BLaER1 treated with 17β-estradiol and CSF1 and Interleukin-3, amounts not matched to agents 10 nM and 100 nM (cell line): ENCODE measurements at regions not wholly inside any gene's neighbourhood (a gene's known extent, or its start where the extent isn't known, plus 50 kb on each side); places are given as distances from the start of the nearest gene placed in this dataset.
A peak's percentile ranks its signal among the peaks of the same experiment; 100 is the strongest.

ENCODE experiments used
- H3K27ac ChIP-seq, 11 experiments: shearing (Covaris generic); formaldehyde crosslinking; 2 replicates each; pipeline ENCODE4 v1.8.1; 2022
- H3K27me3 ChIP-seq, 11 experiments: shearing (Covaris generic); formaldehyde crosslinking; 2 replicates each; pipeline ENCODE4 v1.8.1; 2022
- H3K36me3 ChIP-seq, 11 experiments: shearing (Covaris generic); formaldehyde crosslinking; 2 replicates each; pipeline ENCODE4 v1.8.1; 2022
- H3K4me1 ChIP-seq, 10 experiments: shearing (Covaris generic); formaldehyde crosslinking; 2 replicates each; pipeline ENCODE4 v1.8.1; 2022
- H3K4me2 ChIP-seq, 11 experiments: shearing (Covaris generic); formaldehyde crosslinking; 2 replicates each; pipeline ENCODE4 v1.8.1; 2022
- H3K4me3 ChIP-seq, 10 experiments: shearing (Covaris generic); formaldehyde crosslinking; 2 replicates each; pipeline ENCODE4 v1.8.1; 2022
- H3K9ac ChIP-seq, 11 experiments: shearing (Covaris generic); formaldehyde crosslinking; 2 replicates each; pipeline ENCODE4 v1.8.1; 2022
- H3K9me3 ChIP-seq, 11 experiments: shearing (Covaris generic); formaldehyde crosslinking; replicated peaks in 1 of 11; 2 replicates each; pipeline ENCODE4 v1.8.1; 2022
- H4K20me1 ChIP-seq, 11 experiments: shearing (Covaris generic); formaldehyde crosslinking; 2 replicates each; pipeline ENCODE4 v1.8.1; 2022
- Cebpa-rat ChIP-seq, 11 experiments: shearing (Covaris generic); IDR thresholded peaks; 2 replicates each; pipeline ENCODE4 v1.8.1; 2022

DNA sequence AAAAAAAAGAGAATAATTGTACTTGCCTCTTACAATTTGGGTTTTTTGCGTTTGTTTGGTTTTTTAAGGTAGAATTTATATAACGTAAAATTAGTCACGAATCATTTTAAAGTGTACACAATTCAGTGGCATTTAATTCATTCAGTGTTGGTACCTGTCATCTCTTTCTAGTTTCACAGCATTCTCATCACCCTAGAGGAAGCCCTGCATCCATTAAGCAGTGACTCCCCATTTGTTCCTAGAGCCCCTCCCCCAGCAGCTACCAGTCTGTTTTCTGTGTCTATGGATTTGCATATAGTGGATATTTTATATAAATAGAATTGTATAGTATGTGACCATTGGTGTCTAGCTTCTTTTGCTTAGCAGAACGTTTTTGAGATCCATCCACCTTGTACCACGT, 233.2 kb upstream of the FMN2 start:
- peaks cover 0 to 47% (median 16%) of the 10 kb centered on the region in 10 experiments; a peak in 11 of 20 replicates for H3K4me1 ChIP-seq
- H3K9me3 ChIP-seq: peaks cover 6 to 39% (median 15%) of the 10 kb centered on the region in 11 experiments; a peak in 21 of 22 replicates
- no peak overlapping the region for H3K4me3 ChIP-seq
- H3K36me3 ChIP-seq: no peaks in the 10 kb centered on the region
- no peaks in the 10 kb centered on the region for H4K20me1 ChIP-seq
- TF ChIP-seq Cebpa-rat (IDR thresholded peaks at IDR 0.05): no peak
- no peaks in the 10 kb centered on the region for H3K27me3 ChIP-seq
- H3K4me2 ChIP-seq: peak overlapping the region in 6 of 11 experiments; percentile 10 to 65 (median 46); a peak in 9 of 22 replicates
- H3K9ac ChIP-seq: no peak overlapping the region; a peak in 1 of 22 replicates
- H3K27ac ChIP-seq: peak overlapping the region in 5 of 11 experiments; percentile 5 to 67 (median 45); a peak in 7 of 22 replicates

- TF ChIP-seq Cebpa-rat (IDR thresholded peaks at IDR 0.05): peak in 3 of 11 experiments; percentile 18 to 64 (median 42); a peak in 3 of 22 replicates
- H4K20me1 ChIP-seq: no peaks in the 10 kb centered on the region
- peaks cover 0 to 38% (median 5%) of the 10 kb centered on the region in 11 experiments; a peak in 12 of 22 replicates for H3K9me3 ChIP-seq
- no peaks in the 10 kb centered on the region for H3K36me3 ChIP-seq
- peak overlapping the region in 6 of 11 experiments; percentile 40 to 70 (median 66); a peak in 10 of 22 replicates for H3K27ac ChIP-seq
- H3K4me1 ChIP-seq: peaks cover 0 to 47% (median 16%) of the 10 kb centered on the region in 10 experiments; a peak in 11 of 20 replicates
- no peak overlapping the region for H3K4me3 ChIP-seq
- no peaks in the 10 kb centered on the region for H3K27me3 ChIP-seq
- H3K9ac ChIP-seq: peak overlapping the region in 1 of 11 experiments; percentile 6; a peak in 1 of 22 replicates
- peak overlapping the region in 6 of 11 experiments; percentile 5 to 51 (median 34); a peak in 8 of 22 replicates for H3K4me2 ChIP-seq
These were observed 229.7 kb upstream of the FMN2 start for GRCh38 chr1:239861985-239862384.

DNA sequence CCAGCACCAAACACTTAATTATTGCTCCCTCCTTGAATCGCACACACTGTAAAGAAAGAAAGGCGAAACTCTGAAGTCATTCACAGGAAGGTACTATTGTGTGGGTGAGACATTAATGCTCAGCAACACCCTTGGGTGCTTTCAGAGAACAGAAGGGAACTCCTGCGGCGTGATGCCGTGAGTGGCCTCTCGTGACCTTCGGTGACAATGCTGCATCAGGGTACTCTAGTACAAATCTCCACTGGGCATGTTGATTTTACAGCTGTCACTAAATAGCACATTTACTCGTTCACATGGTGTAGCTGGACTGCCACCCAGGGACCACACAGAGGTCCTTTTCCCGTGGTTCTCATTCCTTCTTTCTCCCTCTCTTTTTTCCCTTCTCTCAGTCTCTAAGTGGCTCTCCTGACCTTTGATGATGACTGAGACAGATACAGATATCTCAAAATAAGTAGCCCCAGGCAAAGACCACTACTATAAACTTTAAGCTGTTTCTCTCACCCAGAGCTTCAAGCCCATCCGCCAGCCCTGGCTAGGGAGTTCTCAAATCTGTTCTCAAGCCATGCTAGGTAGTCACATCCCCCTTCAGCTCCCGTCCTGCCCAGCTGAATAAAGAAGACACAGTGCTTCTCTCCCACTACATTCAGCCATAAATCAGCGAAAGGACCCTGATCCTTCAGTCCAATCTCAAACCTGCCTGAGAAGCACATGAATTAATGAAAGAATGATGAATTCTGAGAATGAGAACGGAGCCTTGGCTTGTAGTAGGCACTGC, 223.4 kb upstream of the FMN2 start:
- Histone ChIP-seq H4K20me1 (no peaks in the 10 kb centered on the region), H3K27ac (no peak overlapping the region), H3K4me2 (no peak overlapping the region), H3K4me3 (no peak overlapping the region), H3K9me3 (peaks cover 0 to 23% (median 5%) of the 10 kb centered on the region in 11 experiments; a peak in 11 of 22 replicates), H3K4me1 (peaks cover 3 to 16% (median 11%) of the 10 kb centered on the region in 10 experiments; a peak in 17 of 20 replicates), H3K27me3 (no peaks in the 10 kb centered on the region), H3K36me3 (no peaks in the 10 kb centered on the region), H3K9ac (no peak overlapping the region)
- no peak for TF ChIP-seq Cebpa-rat (IDR thresholded peaks at IDR 0.05)

DNA sequence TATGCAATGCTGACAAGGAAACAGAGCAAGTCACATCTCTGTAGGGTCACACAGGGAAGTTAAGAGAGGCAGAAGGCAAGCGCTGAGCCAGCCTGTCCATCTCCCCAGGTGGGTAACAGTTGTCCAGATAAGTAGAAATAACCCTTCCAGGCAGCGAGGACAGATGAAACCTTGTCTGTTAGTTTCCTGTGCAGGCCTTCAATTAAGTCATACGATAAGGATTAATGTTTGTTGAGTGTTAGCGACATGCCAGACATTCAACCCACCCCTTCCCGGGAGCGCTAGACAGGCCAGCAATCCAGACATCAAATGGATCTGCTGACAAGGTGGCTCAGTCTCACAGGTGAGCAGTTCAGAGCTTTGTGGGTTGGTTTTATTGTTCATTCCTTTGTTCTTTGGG, 221.5 kb upstream of the FMN2 start:
- peaks cover 0 to 19% (median 11%) of the 10 kb centered on the region in 10 experiments; a peak in 11 of 20 replicates for H3K4me1 ChIP-seq
- no peak overlapping the region for H3K4me2 ChIP-seq
- H4K20me1 ChIP-seq: no peaks in the 10 kb centered on the region
- TF ChIP-seq Cebpa-rat (IDR thresholded peaks at IDR 0.05): no peak
- no peak overlapping the region for H3K27ac ChIP-seq
- no peak overlapping the region for H3K9ac ChIP-seq
- no peak overlapping the region for H3K4me3 ChIP-seq
- H3K36me3 ChIP-seq: no peaks in the 10 kb centered on the region
- peaks cover 0 to 8% (median 0%) of the 10 kb centered on the region in 11 experiments; a peak in 1 of 22 replicates for H3K9me3 ChIP-seq
- H3K27me3 ChIP-seq: no peaks in the 10 kb centered on the region

GRCh38 chr1:239872626-239873025, 219.1 kb upstream of the FMN2 start:
- Histone ChIP-seq H3K4me1 (peaks cover 0 to 19% (median 11%) of the 10 kb centered on the region in 10 experiments; a peak in 11 of 20 replicates), H3K9me3 (no peaks in the 10 kb centered on the region), H3K9ac (no peak overlapping the region), H3K36me3 (no peaks in the 10 kb centered on the region), H3K27me3 (no peaks in the 10 kb centered on the region), H4K20me1 (no peaks in the 10 kb centered on the region), H3K27ac (no peak overlapping the region), H3K4me3 (no peak overlapping the region), H3K4me2 (peak overlapping the region in 8 of 11 experiments; percentile 8 to 55 (median 38); a peak in 11 of 22 replicates)
- TF ChIP-seq Cebpa-rat (IDR thresholded peaks at IDR 0.05): no peak

DNA sequence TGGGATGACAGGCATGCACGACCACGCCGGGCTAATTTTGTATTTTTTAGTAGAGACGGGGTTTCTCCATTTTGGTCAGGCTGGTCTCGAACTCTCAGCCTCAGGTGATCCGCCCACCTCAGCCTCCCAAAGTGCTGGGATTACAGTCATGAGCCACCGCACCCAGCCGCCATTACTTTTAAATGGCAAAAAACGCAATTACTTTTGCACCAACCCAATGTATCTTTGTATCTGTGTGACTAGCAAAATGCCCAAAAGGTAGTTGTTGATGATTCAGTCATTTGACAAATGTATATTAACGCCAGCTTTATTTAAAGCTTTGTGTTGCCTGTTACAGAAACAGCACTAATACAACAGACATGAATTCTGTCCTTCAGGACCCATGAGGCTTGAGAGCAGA, 216.9 kb upstream of the FMN2 start:
- no peak overlapping the region for H3K9ac ChIP-seq
- no peak overlapping the region for H3K27ac ChIP-seq
- no peak overlapping the region for H3K4me2 ChIP-seq
- H3K4me1 ChIP-seq: peaks cover 0 to 27% (median 17%) of the 10 kb centered on the region in 10 experiments; a peak in 11 of 20 replicates
- no peaks in the 10 kb centered on the region for H4K20me1 ChIP-seq
- H3K27me3 ChIP-seq: no peaks in the 10 kb centered on the region
- no peak for TF ChIP-seq Cebpa-rat (IDR thresholded peaks at IDR 0.05)
- H3K4me3 ChIP-seq: no peak overlapping the region
- no peaks in the 10 kb centered on the region for H3K36me3 ChIP-seq
- no peaks in the 10 kb centered on the region for H3K9me3 ChIP-seq

GRCh38 chr1:239879321-239880170, 212.1 kb upstream of the FMN2 start:
- TF ChIP-seq Cebpa-rat (IDR thresholded peaks at IDR 0.05): no peak
- peak overlapping the region in 6 of 11 experiments; percentile 3 to 43 (median 18); a peak in 9 of 22 replicates for H3K4me2 ChIP-seq
- H3K36me3 ChIP-seq: no peaks in the 10 kb centered on the region
- peaks cover 0 to 23% (median 9%) of the 10 kb centered on the region in 10 experiments; a peak in 9 of 20 replicates for H3K4me1 ChIP-seq
- H3K9ac ChIP-seq: no peak overlapping the region
- H4K20me1 ChIP-seq: no peaks in the 10 kb centered on the region
- H3K27ac ChIP-seq: no peak overlapping the region
- no peaks in the 10 kb centered on the region for H3K27me3 ChIP-seq
- peaks cover 0 to 9% (median 0%) of the 10 kb centered on the region in 11 experiments; a peak in 6 of 22 replicates for H3K9me3 ChIP-seq
- H3K4me3 ChIP-seq: no peak overlapping the region

GRCh38 chr1:239882967-239883366, 208.7 kb upstream of the FMN2 start:
- no peaks in the 10 kb centered on the region for H3K36me3 ChIP-seq
- no peaks in the 10 kb centered on the region for H3K27me3 ChIP-seq
- no peak overlapping the region for H3K4me2 ChIP-seq
- peaks cover 0 to 52% (median 32%) of the 10 kb centered on the region in 10 experiments; a peak in 17 of 20 replicates for H3K4me1 ChIP-seq
- no peak overlapping the region for H3K9ac ChIP-seq
- H3K9me3 ChIP-seq: peaks cover 0 to 12% (median 4%) of the 10 kb centered on the region in 11 experiments; a peak in 7 of 22 replicates
- H3K4me3 ChIP-seq: no peak overlapping the region
- H3K27ac ChIP-seq: no peak overlapping the region
- no peaks in the 10 kb centered on the region for H4K20me1 ChIP-seq
- TF ChIP-seq Cebpa-rat (IDR thresholded peaks at IDR 0.05): no peak
